ENCODE measurements at regions not wholly inside any gene's neighbourhood (a gene's known extent, or its start where the extent isn't known, plus 50 kb on each side); places are given as distances from the start of the nearest gene placed in this dataset.
"Not testable (repeated sequence)": the region's sequence is repeated elsewhere in the genome, so short reads cannot be mapped to it uniquely, and the experiment has no call there.

GRCh38 chr6:150683320-150683719, 83.6 kb downstream of the PLEKHG1 start:
- DNase-seq (ENCODE audit: low spot score), result no peak

- no peak for DNase-seq (ENCODE audit: low spot score)
These were observed 84.5 kb downstream of the PLEKHG1 start for GRCh38 chr6:150684161-150684560.

DNA sequence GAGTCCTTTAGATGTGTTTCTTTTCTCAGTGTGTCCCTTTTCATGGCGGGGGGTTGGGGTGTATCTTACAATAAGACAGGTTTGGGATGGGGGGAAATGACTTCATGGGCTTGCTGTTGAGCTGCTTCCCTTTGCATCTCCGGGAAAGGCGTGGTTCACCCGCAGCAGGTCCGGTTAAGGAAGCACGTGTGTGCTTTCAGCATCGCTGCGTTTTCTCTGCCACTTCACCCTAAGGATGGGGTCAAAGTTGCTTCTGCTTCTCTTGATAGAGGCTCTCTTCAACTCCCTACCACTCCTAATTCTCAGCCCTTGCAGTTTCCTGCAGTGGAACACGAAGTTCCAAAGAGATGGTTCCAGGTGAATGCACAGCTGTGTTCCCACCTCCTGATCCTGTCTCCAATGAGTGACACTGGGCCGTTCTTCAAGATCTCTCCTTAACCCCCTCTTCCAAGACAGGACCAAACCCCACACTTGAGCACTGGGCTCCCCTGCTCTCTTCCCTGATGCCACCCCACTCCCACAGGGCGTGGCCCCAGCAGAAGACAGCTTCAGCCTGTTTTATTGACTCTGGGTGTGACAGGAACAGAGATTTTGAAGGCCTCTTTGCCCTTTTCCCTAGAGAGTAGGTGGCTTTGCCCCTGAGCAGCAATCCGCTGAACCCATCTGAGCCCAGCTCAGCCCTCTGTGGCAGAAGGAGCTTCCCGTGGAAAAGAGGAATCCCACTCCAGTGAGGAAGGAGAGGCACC, 85.2 kb downstream of the PLEKHG1 start:
- DNase-seq (ENCODE audit: low spot score), result no peak

DNA sequence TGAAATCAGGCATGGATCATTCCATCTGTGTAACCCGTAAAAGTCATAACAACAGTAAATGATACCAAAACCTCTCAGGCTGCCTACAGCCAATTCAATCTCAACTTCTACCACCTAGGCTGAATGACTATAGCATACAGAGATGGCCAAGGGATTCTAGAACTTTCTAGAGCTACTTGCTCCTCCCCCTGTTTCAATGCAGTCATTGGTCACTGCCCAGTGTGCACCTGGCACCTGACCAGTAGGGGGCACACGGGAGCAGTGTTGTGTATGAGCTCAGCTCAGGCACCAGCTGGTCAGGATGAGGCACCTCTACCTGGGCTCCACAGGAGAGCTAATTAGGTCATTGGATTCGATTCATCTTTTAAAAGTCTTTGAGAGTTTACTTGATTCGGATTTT, 86.2 kb downstream of the PLEKHG1 start:
- peak; percentile 90 for DNase-seq (ENCODE audit: low spot score)

DNA sequence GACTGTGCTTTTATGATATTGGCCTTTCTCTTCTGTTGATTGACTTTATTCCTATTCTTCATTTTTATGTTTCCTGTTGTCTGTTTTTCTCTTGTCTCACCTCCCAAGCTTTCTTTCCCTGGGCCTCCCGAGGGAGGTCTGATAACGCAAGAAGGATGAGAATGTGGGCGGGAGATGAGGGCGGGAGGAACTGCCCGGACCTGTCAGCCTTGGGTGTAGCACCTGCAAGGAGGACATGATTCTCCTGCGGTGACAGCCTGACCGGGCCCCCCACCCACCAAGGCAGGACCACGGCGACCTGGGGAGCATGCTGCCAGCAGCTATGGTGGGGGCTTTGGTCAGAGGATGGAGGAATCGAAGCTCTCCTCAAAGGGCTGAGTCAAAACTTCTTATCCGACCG, 86.9 kb downstream of the PLEKHG1 start:
- DNase-seq (ENCODE audit: low spot score), result peak; percentile 49

DNA sequence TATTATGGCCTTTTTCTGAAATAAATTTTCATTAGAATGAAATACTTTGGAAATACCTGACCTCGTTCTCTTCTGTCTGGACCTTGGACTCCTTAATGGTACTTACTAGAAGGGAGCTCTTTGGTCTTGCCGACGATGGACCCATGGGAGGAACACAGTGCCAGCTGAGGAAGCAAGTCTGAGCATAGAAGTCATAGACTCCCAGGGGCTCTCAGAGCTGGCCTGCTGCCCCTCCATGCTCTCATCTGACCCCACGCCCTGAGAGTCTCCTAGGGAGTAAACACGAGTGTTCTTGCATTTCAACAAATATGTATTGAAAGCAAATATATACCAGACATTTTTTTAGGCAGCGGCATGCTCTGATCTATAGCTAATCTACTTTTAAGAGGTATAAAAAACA, 87.8 kb downstream of the PLEKHG1 start:
- peak; percentile 71 for DNase-seq (ENCODE audit: low spot score)

DNA sequence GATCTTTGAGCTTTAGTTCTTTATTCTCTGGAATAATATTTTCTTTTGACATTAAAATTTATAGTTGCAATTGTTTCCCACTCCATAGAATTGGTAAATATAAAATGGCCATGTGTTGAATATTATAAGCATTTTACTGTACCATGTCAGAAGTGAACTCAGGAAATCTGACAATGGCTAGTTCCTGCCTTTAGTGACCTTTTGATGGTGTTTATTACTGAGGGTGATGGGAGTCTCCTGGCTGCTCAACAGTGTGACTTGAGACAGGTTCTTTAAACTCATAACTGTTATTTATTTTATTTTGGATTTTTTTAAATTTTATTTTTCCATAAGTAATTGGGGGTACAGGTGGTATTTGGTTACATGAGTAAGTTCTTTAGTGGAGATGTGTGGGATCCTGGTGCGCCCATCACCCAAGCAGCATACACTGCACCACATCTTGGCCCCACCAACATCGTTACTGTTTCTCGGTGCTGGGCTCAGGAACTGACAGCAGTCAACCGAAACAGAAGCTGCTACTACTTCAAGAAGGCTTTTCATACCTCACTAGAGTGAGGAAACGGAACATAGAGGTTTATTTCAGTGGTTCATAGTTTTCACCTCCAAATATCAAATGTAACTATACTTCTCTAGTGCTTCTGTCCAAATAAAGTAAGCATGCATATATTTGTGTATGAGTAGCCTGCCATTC, 90.4 kb downstream of the PLEKHG1 start:
- DNase-seq (ENCODE audit: low spot score), result no peak

DNA sequence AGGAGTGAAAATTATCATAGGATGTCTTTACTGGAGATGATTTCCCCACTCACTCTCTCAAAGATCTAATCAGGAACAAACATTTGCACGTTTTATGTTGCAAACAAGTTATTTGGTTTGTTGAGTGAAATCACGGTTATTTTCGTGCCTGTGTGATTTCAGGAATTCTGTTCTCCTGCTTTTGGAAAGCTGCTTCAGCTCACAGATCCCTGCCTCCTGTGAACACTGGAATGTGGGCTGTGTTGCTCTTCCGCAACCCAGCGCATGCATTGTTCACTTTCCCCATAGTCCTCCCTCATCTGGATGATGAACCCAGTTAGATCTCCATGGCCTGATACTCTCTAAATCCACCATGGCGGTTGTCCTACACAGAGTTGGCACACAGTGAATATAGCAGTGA, 91.0 kb downstream of the PLEKHG1 start:
- no peak for DNase-seq (ENCODE audit: low spot score)

DNA sequence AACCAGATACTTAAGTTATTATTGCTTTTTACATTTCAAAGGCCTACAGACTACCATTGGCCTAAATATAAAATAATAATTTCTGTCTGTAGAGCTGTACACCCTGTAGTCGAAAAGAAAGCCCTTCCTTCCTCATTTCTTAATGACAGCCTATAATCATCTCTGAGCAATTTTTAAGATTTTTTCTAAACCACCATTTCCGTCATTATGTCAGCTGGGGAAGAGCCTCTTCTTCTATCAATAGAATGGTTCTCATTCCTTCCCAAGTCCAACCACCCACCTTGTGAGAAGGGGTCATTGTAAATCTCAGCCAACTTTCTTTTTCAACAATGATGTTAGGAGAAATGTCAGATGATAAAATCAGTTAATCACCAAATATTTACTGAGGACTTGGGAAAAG, 91.8 kb downstream of the PLEKHG1 start:
- DNase-seq (ENCODE audit: low spot score), result no peak

DNA sequence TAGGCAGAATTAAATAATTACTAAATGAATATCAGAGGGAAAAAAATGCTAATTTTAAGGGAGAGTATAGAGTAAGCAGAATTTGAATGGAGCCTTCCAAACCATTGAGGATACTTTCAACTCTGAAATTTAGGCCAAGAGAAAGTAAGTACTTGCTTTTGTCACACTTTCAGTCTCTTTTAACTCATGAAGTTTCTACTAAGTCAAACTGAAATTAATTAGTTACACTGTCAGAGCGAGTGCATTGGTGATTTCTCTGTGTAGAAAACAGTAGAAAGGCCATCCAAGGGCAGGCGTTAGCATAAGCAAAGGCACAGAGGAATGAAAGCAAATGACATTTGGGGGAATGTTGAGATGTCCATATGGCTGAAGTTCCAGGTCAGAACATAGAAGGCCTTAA, 92.9 kb downstream of the PLEKHG1 start:
- no peak for DNase-seq (ENCODE audit: low spot score)

- DNase-seq (ENCODE audit: low spot score), result no peak
These were observed 95.2 kb downstream of the PLEKHG1 start for GRCh38 chr6:150694889-150695288.

GRCh38 chr6:150695652-150696051, 96.0 kb downstream of the PLEKHG1 start:
- DNase-seq (ENCODE audit: low spot score), result no peak

DNA sequence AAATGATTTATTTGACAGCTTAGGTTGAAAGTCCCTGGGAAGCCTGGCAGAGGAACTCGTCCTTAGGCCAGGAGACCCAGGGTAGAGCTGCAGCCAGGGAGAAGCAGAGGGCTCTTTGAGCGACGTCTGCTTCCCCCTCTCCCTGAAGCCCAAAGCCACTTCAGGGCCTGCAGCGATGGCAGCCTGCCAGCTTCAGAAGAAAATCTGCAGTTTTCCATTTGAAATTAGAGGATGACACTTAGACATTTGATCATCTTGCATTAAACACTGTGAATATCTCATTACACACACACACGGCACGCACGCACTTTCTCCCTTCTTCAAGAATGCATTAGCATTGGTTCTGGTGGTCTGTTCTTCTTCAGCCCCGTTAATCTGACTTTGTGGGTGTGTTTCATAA, 96.5 kb downstream of the PLEKHG1 start:
- no peak for DNase-seq (ENCODE audit: low spot score)

- DNase-seq (ENCODE audit: low spot score), result not testable (repeated sequence)
These were observed 97.2 kb downstream of the PLEKHG1 start for GRCh38 chr6:150696918-150697317.

GRCh38 chr6:150697515-150697914, 97.8 kb downstream of the PLEKHG1 start:
- no peak for DNase-seq (ENCODE audit: low spot score)

GRCh38 chr6:150698391-150698790, 98.7 kb downstream of the PLEKHG1 start:
- no peak for DNase-seq (ENCODE audit: low spot score)

DNA sequence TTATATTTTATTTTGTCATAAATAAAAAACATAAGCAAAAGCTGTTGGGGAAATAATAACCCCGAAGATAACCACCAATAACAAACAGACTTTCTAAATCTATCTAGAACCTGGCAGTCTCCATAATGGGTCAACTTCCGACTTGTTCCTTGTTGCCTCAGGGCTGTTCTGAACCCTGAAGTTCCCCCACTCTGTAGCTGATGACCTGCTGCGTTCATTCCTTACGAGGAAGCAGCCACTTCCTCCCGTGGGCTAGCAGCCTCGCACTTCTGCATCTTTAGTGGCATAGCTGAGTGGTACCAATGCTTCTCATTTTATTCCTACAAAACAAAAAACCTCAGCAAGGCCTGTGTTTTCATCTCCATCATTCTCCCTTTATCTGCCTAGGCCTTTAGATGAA, 103.0 kb downstream of the PLEKHG1 start:
- no peak for DNase-seq (ENCODE audit: low spot score)

DNA sequence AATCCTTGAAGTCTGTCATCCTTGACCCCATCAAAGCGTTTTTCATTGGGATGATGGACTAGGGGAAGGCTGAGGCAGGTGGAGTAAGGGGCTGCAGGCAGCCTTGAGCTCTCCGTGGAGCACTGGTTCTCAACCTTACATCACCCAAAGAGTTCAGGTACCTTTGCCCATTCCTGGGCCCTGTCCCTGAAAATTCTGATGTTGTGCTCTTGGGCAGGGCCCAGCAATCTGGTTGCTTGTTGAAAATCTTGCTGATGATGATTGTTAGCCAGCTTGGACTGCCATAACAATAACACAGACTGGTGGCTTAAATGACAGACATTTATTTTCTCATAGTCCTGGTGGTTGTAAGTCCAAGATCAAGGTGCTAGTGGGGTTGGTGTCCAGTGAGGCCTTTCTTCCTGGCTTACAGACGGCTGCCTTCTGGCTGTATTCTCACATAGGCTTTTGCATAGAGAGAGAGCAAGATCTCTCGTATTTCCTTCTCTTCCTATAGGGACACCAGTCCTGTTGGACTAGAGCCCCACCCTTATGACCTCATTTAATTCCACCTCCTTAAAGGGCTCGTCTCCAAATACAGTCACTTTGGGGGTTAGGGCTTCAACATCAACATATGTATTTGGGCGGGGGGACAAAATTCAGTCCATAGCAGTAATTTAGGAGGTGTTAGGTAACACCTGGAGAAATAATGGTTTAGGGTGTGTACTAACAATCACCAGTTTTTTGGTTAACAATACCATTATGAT, 104.9 kb downstream of the PLEKHG1 start:
- DNase-seq (ENCODE audit: low spot score), result no peak

DNA sequence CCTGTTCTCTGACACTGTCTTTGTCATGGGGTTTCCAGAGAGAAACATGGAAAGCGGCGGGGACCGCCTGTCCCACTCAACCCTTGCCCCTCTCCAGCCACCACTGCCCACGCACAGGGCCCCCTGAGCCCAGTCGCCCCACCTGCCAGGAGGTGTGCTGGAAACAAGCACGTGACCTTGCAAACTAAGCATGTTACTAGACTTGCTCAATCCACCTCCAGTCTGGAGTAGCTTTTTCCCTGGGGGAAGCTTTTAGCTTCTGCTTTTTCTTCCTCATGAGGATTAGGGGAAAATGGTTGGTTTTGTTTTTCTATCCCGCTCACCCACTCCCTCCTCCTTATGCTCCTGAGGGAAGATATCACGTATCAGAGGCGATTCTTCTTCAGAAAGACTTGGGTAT, 105.7 kb downstream of the PLEKHG1 start:
- no peak for DNase-seq (ENCODE audit: low spot score)

GRCh38 chr6:150710236-150710635, 110.6 kb downstream of the PLEKHG1 start:
- DNase-seq (ENCODE audit: low spot score), result peak; percentile 75

DNA sequence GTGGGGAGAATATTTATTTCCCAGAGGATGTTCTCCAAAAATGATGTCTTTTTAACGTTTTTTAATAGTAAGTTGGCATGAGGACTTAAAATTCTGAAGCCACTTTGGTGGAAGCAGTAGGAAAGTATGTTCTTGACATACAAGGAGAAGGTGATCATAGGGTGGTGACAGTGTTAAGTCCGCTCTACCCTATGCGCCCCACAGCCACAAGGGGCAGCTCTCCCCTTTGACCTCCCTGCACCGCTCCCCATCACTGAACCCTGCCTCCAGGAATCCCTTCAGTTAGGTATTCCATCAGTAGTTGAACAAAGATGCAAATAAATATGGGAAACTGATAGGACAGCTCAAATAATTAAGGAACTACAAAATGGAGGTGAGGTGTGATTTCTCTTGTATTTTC, 111.4 kb downstream of the PLEKHG1 start:
- DNase-seq (ENCODE audit: low spot score), result no peak

GRCh38 chr6:150711584-150712504, 112.2 kb downstream of the PLEKHG1 start:
- DNase-seq (ENCODE audit: low spot score), result no peak
